ENCODE measurements at regions not wholly inside any gene's neighbourhood (a gene's known extent, or its start where the extent isn't known, plus 50 kb on each side); places are given as distances from the start of the nearest gene placed in this dataset.

DNA sequence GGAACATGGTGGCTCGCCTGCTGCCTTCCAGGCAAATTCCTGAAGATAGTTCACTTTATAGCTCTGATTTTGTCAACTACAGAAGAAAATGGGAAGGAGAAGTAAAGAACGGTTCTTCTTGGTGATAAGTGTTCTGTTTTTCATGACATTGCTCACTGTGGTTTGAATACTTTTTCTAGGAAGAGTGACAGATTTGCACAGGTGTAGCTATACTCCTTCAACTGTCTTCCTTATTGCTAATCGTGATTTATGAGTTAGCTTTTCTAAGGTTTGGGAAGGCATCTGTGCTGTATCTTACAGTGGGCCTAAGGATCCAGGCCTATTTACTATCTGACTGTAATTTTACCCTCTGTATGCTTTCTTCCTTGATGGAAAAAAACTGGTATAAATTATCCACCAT lies 405.6 kb downstream of the NDFIP2 start:
- TF ChIP-seq, protein P1, sequence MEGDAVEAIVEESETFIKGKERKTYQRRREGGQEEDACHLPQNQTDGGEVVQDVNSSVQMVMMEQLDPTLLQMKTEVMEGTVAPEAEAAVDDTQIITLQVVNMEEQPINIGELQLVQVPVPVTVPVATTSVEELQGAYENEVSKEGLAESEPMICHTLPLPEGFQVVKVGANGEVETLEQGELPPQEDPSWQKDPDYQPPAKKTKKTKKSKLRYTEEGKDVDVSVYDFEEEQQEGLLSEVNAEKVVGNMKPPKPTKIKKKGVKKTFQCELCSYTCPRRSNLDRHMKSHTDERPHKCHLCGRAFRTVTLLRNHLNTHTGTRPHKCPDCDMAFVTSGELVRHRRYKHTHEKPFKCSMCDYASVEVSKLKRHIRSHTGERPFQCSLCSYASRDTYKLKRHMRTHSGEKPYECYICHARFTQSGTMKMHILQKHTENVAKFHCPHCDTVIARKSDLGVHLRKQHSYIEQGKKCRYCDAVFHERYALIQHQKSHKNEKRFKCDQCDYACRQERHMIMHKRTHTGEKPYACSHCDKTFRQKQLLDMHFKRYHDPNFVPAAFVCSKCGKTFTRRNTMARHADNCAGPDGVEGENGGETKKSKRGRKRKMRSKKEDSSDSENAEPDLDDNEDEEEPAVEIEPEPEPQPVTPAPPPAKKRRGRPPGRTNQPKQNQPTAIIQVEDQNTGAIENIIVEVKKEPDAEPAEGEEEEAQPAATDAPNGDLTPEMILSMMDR (IDR thresholded peaks at IDR 0.05; ENCODE audit: insufficient read depth, low read length, severe bottlenecking), result no peak

GRCh38 chr13:79884890-79885289 lies 403.9 kb downstream of the NDFIP2 start:
- no peak for DNase-seq (ENCODE audit: low read depth)
- TF ChIP-seq, protein P1 (IDR thresholded peaks at IDR 0.05; ENCODE audit: insufficient read depth, low read length, severe bottlenecking), result no peak
- Histone ChIP-seq H3K4me3 (ENCODE audit: low read depth, low read length) (no peak overlapping the region), H3K27me3 (ENCODE audit: control insufficient read depth, insufficient read depth, low read length) (no peaks in the 10 kb centered on the region), H3K36me3 (ENCODE audit: control insufficient read depth, insufficient read depth, low read length) (no peaks in the 10 kb centered on the region)
- FAIRE-seq, result no peak

More for the DNA sequence above, 405.6 kb downstream of the NDFIP2 start:
- H3K4me3 ChIP-seq (ENCODE audit: low read depth, low read length), result no peak overlapping the region
- no peaks in the 10 kb centered on the region for H3K27me3 ChIP-seq (ENCODE audit: control insufficient read depth, insufficient read depth, low read length)
- H3K36me3 ChIP-seq (ENCODE audit: control insufficient read depth, insufficient read depth, low read length), result no peaks in the 10 kb centered on the region
- no peak for FAIRE-seq
- DNase-seq (ENCODE audit: low read depth), result no peak

- FAIRE-seq (no peak), DNase-seq (ENCODE audit: low read depth) (no peak)
- Histone ChIP-seq H3K4me3 (ENCODE audit: low read depth, low read length) (no peak overlapping the region), H3K27me3 (ENCODE audit: control insufficient read depth, insufficient read depth, low read length) (no peaks in the 10 kb centered on the region), H3K36me3 (ENCODE audit: control insufficient read depth, insufficient read depth, low read length) (no peaks in the 10 kb centered on the region)
- TF ChIP-seq, protein P1 (IDR thresholded peaks at IDR 0.05; ENCODE audit: insufficient read depth, low read length, severe bottlenecking), result no peak
These were observed 402.3 kb downstream of the NDFIP2 start for GRCh38 chr13:79883216-79883615.

- TF ChIP-seq, protein P1 (IDR thresholded peaks at IDR 0.05; ENCODE audit: insufficient read depth, low read length, severe bottlenecking), result no peak
- Histone ChIP-seq H3K27me3 (ENCODE audit: control insufficient read depth, insufficient read depth, low read length) (no peaks in the 10 kb centered on the region), H3K36me3 (ENCODE audit: control insufficient read depth, insufficient read depth, low read length) (no peaks in the 10 kb centered on the region), H3K4me3 (ENCODE audit: low read depth, low read length) (no peak overlapping the region)
- FAIRE-seq (no peak), DNase-seq (ENCODE audit: low read depth) (no peak)
These were observed 399.9 kb downstream of the NDFIP2 start for GRCh38 chr13:79880818-79881217.

- no peak for FAIRE-seq
- DNase-seq (ENCODE audit: low read depth), result peak; percentile 42
These were observed 393.7 kb downstream of the NDFIP2 start for GRCh38 chr13:79874396-79875360.

More at GRCh38 chr13:79874396-79875360, 393.7 kb downstream of the NDFIP2 start:
- TF ChIP-seq, protein P1 (IDR thresholded peaks at IDR 0.05; ENCODE audit: insufficient read depth, low read length, severe bottlenecking), result no peak
- no peaks in the 10 kb centered on the region for H3K36me3 ChIP-seq (ENCODE audit: control insufficient read depth, insufficient read depth, low read length)
- no peaks in the 10 kb centered on the region for H3K27me3 ChIP-seq (ENCODE audit: control insufficient read depth, insufficient read depth, low read length)
- no peak overlapping the region for H3K4me3 ChIP-seq (ENCODE audit: low read depth, low read length)

All from bronchial epithelial cell (primary cell).